ENCODE measurements at regions not wholly inside any gene's neighbourhood (a gene's known extent, or its start where the extent isn't known, plus 50 kb on each side); places are given as distances from the start of the nearest gene placed in this dataset.
"Not testable (repeated sequence)": the region's sequence is repeated elsewhere in the genome, so short reads cannot be mapped to it uniquely, and the experiment has no call there.

DNA sequence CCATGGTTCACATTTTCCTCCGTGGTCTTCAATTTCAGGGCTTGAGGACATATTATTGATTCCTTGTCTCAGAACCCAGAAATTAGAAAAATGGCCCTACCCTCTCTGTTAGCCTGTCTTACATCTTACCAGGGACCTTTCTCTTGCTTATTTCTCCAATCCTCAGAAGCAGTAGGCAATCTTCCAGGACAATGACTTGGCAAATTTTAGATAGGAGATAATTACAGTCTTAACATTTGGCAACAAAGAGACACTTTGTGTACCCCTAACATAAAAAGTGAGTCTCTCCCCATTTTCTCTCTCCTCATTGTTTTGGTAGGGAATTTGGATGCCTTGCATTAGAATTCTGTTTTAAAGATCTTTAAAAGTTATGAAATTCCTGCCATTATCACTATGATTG, 778.1 kb upstream of the SLIT2 start:
- TF ChIP-seq, protein P1, sequence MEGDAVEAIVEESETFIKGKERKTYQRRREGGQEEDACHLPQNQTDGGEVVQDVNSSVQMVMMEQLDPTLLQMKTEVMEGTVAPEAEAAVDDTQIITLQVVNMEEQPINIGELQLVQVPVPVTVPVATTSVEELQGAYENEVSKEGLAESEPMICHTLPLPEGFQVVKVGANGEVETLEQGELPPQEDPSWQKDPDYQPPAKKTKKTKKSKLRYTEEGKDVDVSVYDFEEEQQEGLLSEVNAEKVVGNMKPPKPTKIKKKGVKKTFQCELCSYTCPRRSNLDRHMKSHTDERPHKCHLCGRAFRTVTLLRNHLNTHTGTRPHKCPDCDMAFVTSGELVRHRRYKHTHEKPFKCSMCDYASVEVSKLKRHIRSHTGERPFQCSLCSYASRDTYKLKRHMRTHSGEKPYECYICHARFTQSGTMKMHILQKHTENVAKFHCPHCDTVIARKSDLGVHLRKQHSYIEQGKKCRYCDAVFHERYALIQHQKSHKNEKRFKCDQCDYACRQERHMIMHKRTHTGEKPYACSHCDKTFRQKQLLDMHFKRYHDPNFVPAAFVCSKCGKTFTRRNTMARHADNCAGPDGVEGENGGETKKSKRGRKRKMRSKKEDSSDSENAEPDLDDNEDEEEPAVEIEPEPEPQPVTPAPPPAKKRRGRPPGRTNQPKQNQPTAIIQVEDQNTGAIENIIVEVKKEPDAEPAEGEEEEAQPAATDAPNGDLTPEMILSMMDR (IDR thresholded peaks at IDR 0.05) = no peak
- TF ChIP-seq POLR2AphosphoS5 (IDR thresholded peaks at IDR 0.05) = no peak
- no peak for TF ChIP-seq EP300 (IDR thresholded peaks at IDR 0.05)
- no peak for TF ChIP-seq POLR2A (IDR thresholded peaks at IDR 0.05)
- Histone ChIP-seq H3K27me3 (no peaks in the 10 kb centered on the region), H3K4me1 (no peaks in the 10 kb centered on the region), H3K9me3 (no peaks in the 10 kb centered on the region), H3K27ac (no peak overlapping the region), H3K36me3 (no peaks in the 10 kb centered on the region), H3K4me3 (no peak overlapping the region)
- WGBS, 2 donors = 64 to 71% methylated on average over 1 of the region's 1 CpG
- DNase-seq (no peak), ATAC-seq (ENCODE audit: low FRiP score in 2 of 2) (no peak)

DNA sequence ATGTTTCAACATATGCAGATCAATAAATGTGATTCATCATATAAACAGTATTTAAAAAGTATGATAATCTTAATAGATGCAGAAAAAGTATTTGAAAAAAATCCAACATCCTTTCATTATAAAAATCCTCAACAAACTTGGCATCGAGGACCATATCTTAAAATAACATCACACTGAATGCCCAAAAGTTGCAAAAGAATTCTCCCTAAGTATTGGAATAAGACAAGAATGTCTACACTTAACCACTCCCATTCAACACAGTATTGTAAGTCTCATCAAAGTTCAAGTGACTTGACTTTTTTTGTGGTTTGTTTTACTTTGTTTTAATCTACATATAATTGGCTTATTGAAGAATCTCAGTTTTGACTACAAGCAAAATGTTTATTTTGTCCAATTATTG, 779.0 kb upstream of the SLIT2 start:
- Histone ChIP-seq H3K4me3 (no peak overlapping the region), H3K36me3 (no peaks in the 10 kb centered on the region), H3K4me1 (no peaks in the 10 kb centered on the region), H3K9me3 (no peaks in the 10 kb centered on the region), H3K27ac (no peak overlapping the region), H3K27me3 (no peaks in the 10 kb centered on the region)
- ATAC-seq (ENCODE audit: low FRiP score in 2 of 2) (no peak), DNase-seq (no peak)
- WGBS, 2 donors = 38 to 50% methylated on average over 1 of the region's 1 CpG
- TF ChIP-seq POLR2AphosphoS5 (IDR thresholded peaks at IDR 0.05) = no peak
- TF ChIP-seq POLR2A (IDR thresholded peaks at IDR 0.05) = no peak
- TF ChIP-seq, protein P1 (IDR thresholded peaks at IDR 0.05) = no peak
- no peak for TF ChIP-seq EP300 (IDR thresholded peaks at IDR 0.05)

DNA sequence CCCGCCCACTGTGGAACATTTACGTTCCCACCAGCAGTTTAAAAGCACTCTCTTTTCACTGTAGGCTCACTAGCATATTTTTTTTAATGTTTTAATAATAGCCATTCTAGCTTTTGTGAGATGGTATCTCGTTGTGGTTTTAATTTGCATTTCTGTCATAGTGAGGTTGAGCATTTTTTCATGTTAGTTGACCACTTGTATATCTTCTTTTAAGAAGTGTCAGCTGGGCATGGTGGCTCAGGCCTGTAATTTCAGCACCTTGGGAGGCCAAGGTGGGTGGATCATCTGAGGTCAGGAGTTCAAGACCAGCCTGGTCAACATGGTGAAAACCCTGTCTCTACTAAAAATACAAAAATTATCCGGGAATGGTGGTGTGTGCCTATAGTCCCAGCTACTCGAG, 781.7 kb upstream of the SLIT2 start:
- H3K9me3 ChIP-seq; DNase-seq; ATAC-seq (ENCODE audit: low FRiP score in 2 of 2); H3K4me1 ChIP-seq; H3K36me3 ChIP-seq; H3K27me3 ChIP-seq; H3K27ac ChIP-seq; H3K4me3 ChIP-seq: not testable (repeated sequence)
- WGBS, 2 donors = 82 to 86% methylated on average over 5 of the region's 5 CpGs

DNA sequence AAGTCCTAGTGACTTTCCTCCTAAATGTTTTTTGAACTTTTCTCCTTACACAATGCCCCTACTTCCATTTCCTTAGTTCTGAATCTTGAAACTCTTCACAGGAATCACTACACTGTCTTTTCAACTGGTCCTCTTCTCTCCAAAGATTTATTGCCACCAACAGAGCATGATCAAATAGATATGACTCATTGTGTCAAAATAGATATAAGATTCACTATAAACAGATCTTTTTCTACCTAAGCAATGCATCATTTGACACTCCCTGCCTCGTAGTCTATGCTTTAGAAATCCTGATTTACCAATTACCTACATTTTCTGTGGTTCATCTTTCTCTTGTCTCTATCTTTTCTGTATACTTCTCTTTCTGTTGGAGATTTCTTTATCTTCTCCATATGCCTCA, 789.6 kb upstream of the SLIT2 start:
- no peaks in the 10 kb centered on the region for H3K27me3 ChIP-seq
- ATAC-seq (ENCODE audit: low FRiP score in 2 of 2) = no peak
- no peak for DNase-seq
- 64 to 69% methylated on average over 1 of the region's 1 CpG for WGBS, 2 donors
- no peak overlapping the region for H3K4me3 ChIP-seq
- no peak overlapping the region for H3K27ac ChIP-seq
- H3K9me3 ChIP-seq = no peaks in the 10 kb centered on the region
- TF ChIP-seq POLR2A (IDR thresholded peaks at IDR 0.05) (no peak), EP300 (IDR thresholded peaks at IDR 0.05) (no peak), POLR2AphosphoS5 (IDR thresholded peaks at IDR 0.05) (no peak)
- TF ChIP-seq, protein P1 (IDR thresholded peaks at IDR 0.05) = no peak
- H3K4me1 ChIP-seq = no peaks in the 10 kb centered on the region
- no peaks in the 10 kb centered on the region for H3K36me3 ChIP-seq

DNA sequence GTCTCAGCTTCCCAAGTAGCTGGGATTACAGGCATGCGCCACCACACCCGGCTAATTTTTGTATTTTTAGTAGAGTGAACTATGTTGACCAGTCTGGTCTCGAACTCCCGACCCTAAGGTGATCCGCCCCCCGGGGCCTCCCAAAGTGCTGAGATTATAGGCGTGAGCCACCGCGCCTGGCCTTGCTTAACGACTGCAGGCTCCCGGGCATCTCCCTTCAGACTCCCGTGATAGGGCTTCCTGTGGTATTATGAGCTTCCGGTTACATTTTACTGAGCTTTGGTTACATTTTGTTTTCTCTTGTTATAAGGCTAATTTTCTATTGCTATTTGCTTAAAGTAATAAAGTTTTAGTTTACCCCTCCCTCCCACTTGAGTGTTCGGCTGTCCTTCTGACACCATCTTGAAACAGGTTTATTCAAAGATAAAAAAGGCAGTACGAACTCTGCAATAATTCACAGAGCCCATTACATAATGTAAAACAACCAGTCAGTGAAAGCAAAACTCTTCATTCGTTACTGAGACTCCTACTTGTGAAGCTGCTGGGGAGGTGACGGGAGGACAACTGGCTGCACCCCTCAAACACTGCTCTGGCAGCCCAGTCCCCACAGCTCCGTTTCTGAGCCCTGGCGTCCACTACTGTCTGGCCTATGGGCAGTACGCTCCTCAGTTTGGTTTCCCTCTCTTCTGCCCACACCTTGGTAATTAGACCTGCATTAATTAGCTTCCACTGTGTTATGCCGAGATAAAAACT, 795.7 kb upstream of the SLIT2 start:
- H3K4me1 ChIP-seq = no peaks in the 10 kb centered on the region
- no peaks in the 10 kb centered on the region for H3K36me3 ChIP-seq
- no peak overlapping the region for H3K4me3 ChIP-seq
- ATAC-seq (ENCODE audit: low FRiP score in 2 of 2) (no peak), DNase-seq (peak in 1 of 2 donors; percentile 39)
- no peak for TF ChIP-seq EP300 (IDR thresholded peaks at IDR 0.05)
- no peak for TF ChIP-seq POLR2A (IDR thresholded peaks at IDR 0.05)
- TF ChIP-seq POLR2AphosphoS5 (IDR thresholded peaks at IDR 0.05) = no peak
- TF ChIP-seq, protein P1 (IDR thresholded peaks at IDR 0.05) = no peak
- no peaks in the 10 kb centered on the region for H3K27me3 ChIP-seq
- no peaks in the 10 kb centered on the region for H3K9me3 ChIP-seq
- 91% methylated on average over 21 of the region's 21 CpGs for WGBS, 2 donors
- no peak overlapping the region for H3K27ac ChIP-seq
